K562 (cell line): ENCODE measurements at regions not wholly inside any gene's neighbourhood (a gene's known extent, or its start where the extent isn't known, plus 50 kb on each side); places are given as distances from the start of the nearest gene placed in this dataset.

Source experiments
- ATAC-seq: fragments of 200-7000 bp; cut with Tn5 transposase; 3 replicates; pipeline ENCODE4 v1.9.1; 2020; ENCODE audit warnings: moderate library complexity
- BruUV-seq: library from RNA; stranded (reverse); fragments of 400-500 nt; replicated peaks from 2 replicates; lab custom pipeline; 2021; lab: Mats Ljungman, UMichigan
- CTCF ChIA-PET: fragments of 300-600 bp; formaldehyde crosslinking; extraction: SDS; loops from one replicate; lab custom pipeline; 2021; ENCODE audit warnings: low intra/inter-chr PET ratio; lab: Yijun Ruan, JAX
- POLR2A ChIA-PET: fragments of 300-600, 350-650 bp; sonication (Branson Sonifier 250); formaldehyde crosslinking; extraction: SDS; loops from one replicate; lab custom pipeline; 2021; ENCODE audit warnings: antibody characterized with exemption, inconsistent platforms; lab: Yijun Ruan, JAX
- DNase-seq, 4 experiments: peaks; one replicate each; pipeline versions ENCODE4 v3.0.0 to v3.0.0-alpha.2; 2011 to 2018; ENCODE audit warnings: low spot score in 3 of 4, mixed read lengths in 3 of 4; ENCODE audit errors: extremely low read depth in 1 of 4
- FAIRE-seq: peaks from 2 replicates; lab custom pipeline; 2011; peaks lifted over from hg19 to GRCh38; lab: Jason Lieb, UNC
- H2AFZ ChIP-seq: 2 replicates; pipeline ENCODE4 v1.6.0; 2011; ENCODE audit warnings: low read depth, low read length, control low read depth, inconsistent platforms
- H3K27ac ChIP-seq: fragments of 200-600 bp; 3 replicates; pipeline ENCODE4 v1.8.0; 2011; ENCODE audit warnings: low read depth, mild to moderate bottlenecking, control low read depth, inconsistent platforms, low read length, moderate library complexity, mixed read lengths; ENCODE audit errors: extremely low read depth
- H3K27me3 ChIP-seq, 2 experiments: fragments of 300-600 bp in 1 of 2; 2 replicates in 1 of 2; 3 replicates in 1 of 2; pipeline versions ENCODE4 v1.6.0 to v1.8.0; 2011; ENCODE audit warnings: inconsistent platforms in 2 of 2, low read length in 2 of 2, mild to moderate bottlenecking in 1 of 2, mixed read lengths in 1 of 2, moderate library complexity in 1 of 2; ENCODE audit not compliant: control insufficient read depth in 2 of 2, insufficient read depth in 2 of 2
- H3K36me3 ChIP-seq: fragments of 300-600 bp; 3 replicates; pipeline ENCODE4 v1.8.0; 2011; ENCODE audit warnings: mild to moderate bottlenecking, low read length, inconsistent platforms; ENCODE audit not compliant: control insufficient read depth, insufficient read depth
- H3K4me1 ChIP-seq, 2 experiments: fragments of 200-600 bp in 1 of 2; replicated peaks in 1 of 2; 2 replicates in 1 of 2; 3 replicates in 1 of 2; pipeline versions ENCODE4 v1.5.1 to v1.8.0; 2011; ENCODE audit warnings: inconsistent platforms in 2 of 2, low read length in 2 of 2, mild to moderate bottlenecking in 1 of 2, mixed read lengths in 1 of 2, moderate library complexity in 1 of 2; ENCODE audit not compliant: control insufficient read depth in 2 of 2, insufficient read depth in 2 of 2
- H3K4me2 ChIP-seq: 2 replicates; pipeline ENCODE4 v1.6.1; 2011; ENCODE audit warnings: low read length, control low read depth, inconsistent platforms, mixed read lengths; ENCODE audit not compliant: insufficient read depth
- H3K4me3 ChIP-seq: fragments of 200-600 bp; sonication (generic), shearing (Covaris generic); 2 replicates; pipeline ENCODE4 v1.5.1; 2016; ENCODE audit warnings: control low read depth, inconsistent platforms
- H3K79me2 ChIP-seq: fragments of 200-600 bp; 3 replicates; pipeline ENCODE4 v1.8.0; 2011; ENCODE audit warnings: low read length, inconsistent platforms; ENCODE audit not compliant: control insufficient read depth, insufficient read depth
- H3K9ac ChIP-seq, 2 experiments: 2 replicates each; pipeline versions ENCODE4 v1.6.0 to v1.6.1; 2011; ENCODE audit warnings: low read depth in 2 of 2, low read length in 2 of 2, control low read depth in 1 of 2, inconsistent platforms in 1 of 2, mild to moderate bottlenecking in 1 of 2, mixed read lengths in 1 of 2; ENCODE audit not compliant: insufficient read depth in 1 of 2
- H3K9me1 ChIP-seq: one replicate; pipeline ENCODE4 v1.6.0; 2011; ENCODE audit warnings: inconsistent platforms, mild to moderate bottlenecking, low read length, moderate library complexity; ENCODE audit not compliant: control insufficient read depth, insufficient read depth
- H3K9me3 ChIP-seq: replicated peaks from 2 replicates; pipeline ENCODE4 v1.5.1; 2011; ENCODE audit warnings: low read depth, low read length, inconsistent platforms; ENCODE audit not compliant: control insufficient read depth, insufficient read depth
- H4K20me1 ChIP-seq: replicated peaks from 2 replicates; pipeline ENCODE4 v1.6.1; 2011; ENCODE audit warnings: low read length, inconsistent platforms, mixed read lengths; ENCODE audit not compliant: control insufficient read depth, insufficient read depth
- ARHGAP35 ChIP-seq: fragments of 450-650 bp; IDR thresholded peaks from 2 replicates; pipeline ENCODE4 v1.6.1; 2018; ENCODE audit not compliant: partially characterized antibody
- ARID3A ChIP-seq: IDR thresholded peaks from 2 replicates; pipeline ENCODE4 v1.6.1; 2012; ENCODE audit warnings: low read depth, low read length, improper control_type of control experiment, borderline replicate concordance
- CBFA2T3 ChIP-seq: fragments of 450-650 bp; IDR thresholded peaks from 2 replicates; pipeline ENCODE4 v1.6.1; 2017
- CCNT2 ChIP-seq: IDR thresholded peaks from 2 replicates; pipeline ENCODE4 v1.6.1; 2011; ENCODE audit warnings: borderline replicate concordance, low read depth, mild to moderate bottlenecking, moderate library complexity, mixed read lengths, low read length; ENCODE audit not compliant: insufficient read length; ENCODE audit errors: extremely low read depth
- E2F1 ChIP-seq: sonication (generic); formaldehyde crosslinking; IDR thresholded peaks from 2 replicates; pipeline ENCODE4 v1.8.1; 2023; ENCODE audit warnings: mild to moderate bottlenecking, missing genetic modification reagents, moderate library complexity
- E4F1 ChIP-seq: fragments of 250-450 bp; sonication (Bioruptor Pico); IDR thresholded peaks from 2 replicates; pipeline ENCODE4 v1.5.0; 2021; ENCODE audit warnings: mild to moderate bottlenecking, borderline replicate concordance
- FOSL1 ChIP-seq: fragments of 200-800 bp; sonication (Bioruptor generic); conservative IDR thresholded peaks from 2 replicates; pipeline ENCODE4 v1.6.1; 2016; ENCODE audit warnings: missing genetic modification characterization, missing compliant biosample characterization
- GTF2A2 ChIP-seq: IDR thresholded peaks from 2 replicates; pipeline ENCODE4 v1.6.1; 2016; ENCODE audit warnings: mild to moderate bottlenecking, missing genetic modification characterization, missing compliant biosample characterization
- IRF2 ChIP-seq: sonication (generic); formaldehyde crosslinking; IDR thresholded peaks from 2 replicates; pipeline ENCODE4 v1.8.1; 2022; ENCODE audit warnings: mild to moderate bottlenecking, missing genetic modification reagents
- KAT8 ChIP-seq: fragments of 450-650 bp; IDR thresholded peaks from 2 replicates; pipeline ENCODE4 v1.6.1; 2016; ENCODE audit warnings: low read depth, mild to moderate bottlenecking
- MED1 ChIP-seq: sonication (generic); formaldehyde crosslinking; IDR thresholded peaks from 2 replicates; pipeline ENCODE4 v1.8.1; 2023; ENCODE audit warnings: missing genetic modification reagents, borderline replicate concordance
- POLR2AphosphoS2 ChIP-seq: IDR thresholded peaks from 2 replicates; pipeline ENCODE4 v1.6.1; 2012; ENCODE audit warnings: low read length, improper control_type of control experiment
- RBM25 ChIP-seq: fragments of 200-400 bp; formaldehyde crosslinking; IDR thresholded peaks from 2 replicates; pipeline ENCODE4 v1.6.1; 2018; ENCODE audit warnings: low read length, low read depth, moderate library complexity; ENCODE audit not compliant: severe bottlenecking
- SAFB ChIP-seq: fragments of 200-400 bp; formaldehyde crosslinking; IDR thresholded peaks from 2 replicates; pipeline ENCODE4 v1.6.1; 2017; ENCODE audit warnings: low read depth, low read length, borderline replicate concordance
- SIN3B ChIP-seq: fragments of 450-650 bp; IDR thresholded peaks from 2 replicates; pipeline ENCODE4 v1.6.1; 2017; ENCODE audit warnings: low read depth, mild to moderate bottlenecking, moderate library complexity
- SMAD1 ChIP-seq: fragments of 150-350 bp; IDR thresholded peaks from 2 replicates; pipeline ENCODE4 v1.6.1; 2014; ENCODE audit warnings: low read length, low read depth; ENCODE audit not compliant: partially characterized antibody
- SRSF9 ChIP-seq: fragments of 200-400 bp; formaldehyde crosslinking; IDR thresholded peaks from 2 replicates; pipeline ENCODE4 v1.6.1; 2017; ENCODE audit warnings: low read depth, low read length, borderline replicate concordance
- STAT5B ChIP-seq: fragments of 250-450 bp; sonication (Bioruptor Pico); IDR thresholded peaks from 2 replicates; pipeline ENCODE4 v1.8.0; 2021; ENCODE audit warnings: mild to moderate bottlenecking, inconsistent platforms
- ZNF589 ChIP-seq: fragments of 200-800 bp; sonication (Bioruptor generic); IDR thresholded peaks from 2 replicates; pipeline ENCODE4 v1.6.1; 2016; ENCODE audit warnings: low read depth, missing genetic modification characterization, missing compliant biosample characterization
- WGBS: fragments of 100-300 bp; shearing (Covaris generic); methylation state at CpG from one replicate; pipeline ENCODE4 v1.1.6; 2016; ENCODE audit warnings: low coverage, mixed read lengths; ENCODE audit not compliant: insufficient coverage; ENCODE audit errors: missing lambda C conversion rate; 5-methylcytosine and 5-hydroxymethylcytosine counted together
- in situ Hi-C: fragments of 300-500 bp; cut with MboI; formaldehyde crosslinking; loops from 4 replicates; pipeline ENCODE4 v1.15.0; 2018; ENCODE audit warnings: inconsistent platforms, mixed read lengths
- intact Hi-C: fragments of 100-400 bp; cut with micrococcal nuclease; formaldehyde crosslinking; loops from 2 replicates; pipeline ENCODE4 v1.14.2; 2022

- TF ChIP-seq ARID3A (no peak), ZNF589 (no peak)
These were observed 414.6 kb downstream of the PCDH7 start (continued) for GRCh38 chr4:31134720-31135119.

- DNase-seq (no peak), ATAC-seq (no peak), FAIRE-seq (no peak)
- H3K27ac ChIP-seq: no peak overlapping the region
- H2AFZ ChIP-seq: no peak overlapping the region
- no TSS peak for BruUV-seq
- in situ Hi-C loops: no loop called here
- H3K27me3 ChIP-seq: no peaks in the 10 kb centered on the region
- H4K20me1 ChIP-seq: no peaks in the 10 kb centered on the region
- no peak overlapping the region for H3K4me2 ChIP-seq
- no peak overlapping the region for H3K9ac ChIP-seq
- H3K36me3 ChIP-seq: no peaks in the 10 kb centered on the region
- WGBS: 0% methylated on average over 1 of the region's 1 CpG
- no peaks in the 10 kb centered on the region for H3K4me1 ChIP-seq
- H3K79me2 ChIP-seq: no peaks in the 10 kb centered on the region
- no peak overlapping the region for H3K4me3 ChIP-seq
- ChIA-PET POLR2A (no interaction called here), CTCF (no interaction called here)
- H3K9me1 ChIP-seq: no peaks in the 10 kb centered on the region
- intact Hi-C loops: no loop called here
- H3K9me3 ChIP-seq: no peaks in the 10 kb centered on the region
- TF ChIP-seq IRF2 (CRISPR knock-in tag) (no peak), FOSL1 (no peak), SAFB (no peak), STAT5B (CRISPR knock-in tag) (no peak), RBM25 (no peak), CBFA2T3 (no peak), GTF2A2 (tag) (no peak), E2F1 (CRISPR knock-in tag) (no peak), SMAD1 (no peak), SIN3B (no peak), SRSF9 (no peak), CCNT2 (no peak), POLR2AphosphoS2 (no peak), E4F1 (CRISPR knock-in tag) (no peak), MED1 (CRISPR knock-in tag) (no peak), KAT8 (no peak), ARHGAP35 (no peak)
These were observed 419.6 kb downstream of the PCDH7 start for GRCh38 chr4:31139767-31140166.
